ENCODE measurements at regions not wholly inside any gene's neighbourhood (a gene's known extent, or its start where the extent isn't known, plus 50 kb on each side); places are given as distances from the start of the nearest gene placed in this dataset.
"Not testable (repeated sequence)": the region's sequence is repeated elsewhere in the genome, so short reads cannot be mapped to it uniquely, and the experiment has no call there.

DNA sequence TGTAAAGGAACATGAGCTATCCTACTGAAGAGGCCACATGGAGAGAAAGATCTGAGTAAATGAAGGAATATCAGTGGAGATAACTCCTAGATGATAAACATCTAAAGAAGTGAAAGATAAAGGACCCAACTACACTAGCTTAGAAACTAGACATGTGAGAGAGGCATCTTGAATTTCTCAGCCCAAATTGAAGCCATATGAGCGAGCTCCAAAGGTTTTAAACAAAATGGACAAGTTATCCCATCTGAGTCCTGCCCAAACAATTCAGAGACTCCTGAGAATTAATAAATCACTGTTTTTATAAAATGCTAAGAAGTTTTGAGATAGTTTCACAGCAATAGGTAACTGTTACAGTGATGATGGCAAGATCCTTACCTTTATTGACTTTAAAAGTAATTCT is 438.9 kb downstream of the NAV3 start:
- no peak for DNase-seq (ENCODE audit: low spot score)

DNA sequence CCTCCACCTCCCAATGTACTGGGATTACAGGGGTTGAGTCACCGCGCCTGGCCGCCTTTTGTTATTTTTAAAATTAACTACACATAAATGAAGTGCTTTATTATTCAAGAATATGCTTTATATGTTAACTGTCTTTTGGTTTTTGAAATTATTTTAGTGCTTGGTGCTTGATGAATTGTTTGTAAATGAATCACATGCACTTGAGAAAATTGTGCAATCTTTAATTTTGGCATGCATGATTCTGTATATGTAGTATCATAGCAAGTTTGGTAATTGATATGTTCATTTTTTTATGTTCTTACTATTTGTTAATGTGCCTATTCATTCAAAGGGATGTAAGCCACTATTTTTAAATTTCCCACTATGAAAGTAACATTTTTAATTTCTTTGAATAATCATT is 440.9 kb downstream of the NAV3 start:
- DNase-seq (ENCODE audit: low spot score), result no peak

DNA sequence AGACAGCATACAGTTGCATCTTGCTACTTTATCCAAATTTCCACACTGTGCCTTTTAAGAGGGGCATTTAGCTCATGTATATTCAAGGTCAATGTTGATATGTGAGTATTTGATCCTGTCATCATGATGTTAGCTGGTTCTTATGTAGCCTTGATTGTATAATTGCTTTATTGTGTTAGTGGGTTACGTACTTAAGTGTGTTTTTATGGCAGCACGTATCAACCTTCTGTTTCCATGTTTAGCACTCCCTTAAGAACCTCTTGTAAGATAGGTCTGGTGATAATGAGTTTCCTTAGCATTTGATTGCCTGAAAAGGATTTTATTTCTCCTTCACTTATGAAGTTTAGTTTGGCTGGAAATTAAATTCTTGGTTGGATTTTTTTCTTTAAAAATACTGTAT is 445.2 kb downstream of the NAV3 start:
- DNase-seq (ENCODE audit: low spot score), result no peak

DNA sequence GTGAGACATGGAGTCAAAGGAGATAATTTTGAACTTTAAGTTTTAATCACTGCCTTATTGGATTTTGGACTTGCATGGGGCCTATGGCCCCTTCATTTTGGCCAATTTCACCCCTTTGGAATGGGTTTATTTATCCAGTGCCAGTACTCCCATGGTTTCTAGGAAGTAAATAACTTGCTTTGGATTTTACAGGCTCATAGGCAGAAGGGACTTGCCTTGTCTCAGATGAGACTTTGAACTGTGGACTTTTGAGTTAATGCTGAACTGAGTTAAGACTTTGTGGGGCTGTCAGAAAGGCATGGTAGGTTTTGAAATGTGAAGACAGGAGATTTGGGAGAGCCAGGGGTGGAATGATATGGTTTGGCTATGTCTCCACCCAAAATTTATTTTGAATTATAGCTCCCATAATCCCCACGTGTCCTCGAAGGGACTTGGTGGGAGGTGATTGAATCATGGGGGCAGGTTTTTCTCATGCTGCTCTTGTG is 448.1 kb downstream of the NAV3 start:
- DNase-seq (ENCODE audit: low spot score), result no peak

- DNase-seq (ENCODE audit: low spot score), result no peak
Observed at GRCh38 chr12:78279567-78279966, 448.9 kb downstream of the NAV3 start.

- DNase-seq (ENCODE audit: low spot score), result not testable (repeated sequence)
Observed at GRCh38 chr12:78281102-78281501, 450.4 kb downstream of the NAV3 start.

DNA sequence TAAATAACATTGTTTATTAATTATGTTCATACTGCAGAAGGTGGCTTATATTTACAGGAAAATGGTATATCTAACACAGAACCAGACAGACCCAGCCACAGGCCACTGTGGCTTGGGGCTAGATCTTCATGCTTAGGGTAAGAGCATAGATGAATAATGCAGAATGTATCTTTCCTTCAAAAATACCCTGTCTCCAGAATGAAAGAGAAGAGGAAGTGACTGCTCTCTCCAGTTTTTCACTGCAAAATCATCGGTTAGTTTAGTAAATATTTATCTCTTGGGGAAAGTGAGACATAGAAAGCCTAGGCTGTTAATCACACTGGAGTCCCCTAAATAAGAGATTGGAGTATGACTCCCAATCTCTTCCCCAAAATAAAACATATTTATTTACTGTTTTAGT is 453.7 kb downstream of the NAV3 start:
- DNase-seq (ENCODE audit: low spot score), result no peak

DNA sequence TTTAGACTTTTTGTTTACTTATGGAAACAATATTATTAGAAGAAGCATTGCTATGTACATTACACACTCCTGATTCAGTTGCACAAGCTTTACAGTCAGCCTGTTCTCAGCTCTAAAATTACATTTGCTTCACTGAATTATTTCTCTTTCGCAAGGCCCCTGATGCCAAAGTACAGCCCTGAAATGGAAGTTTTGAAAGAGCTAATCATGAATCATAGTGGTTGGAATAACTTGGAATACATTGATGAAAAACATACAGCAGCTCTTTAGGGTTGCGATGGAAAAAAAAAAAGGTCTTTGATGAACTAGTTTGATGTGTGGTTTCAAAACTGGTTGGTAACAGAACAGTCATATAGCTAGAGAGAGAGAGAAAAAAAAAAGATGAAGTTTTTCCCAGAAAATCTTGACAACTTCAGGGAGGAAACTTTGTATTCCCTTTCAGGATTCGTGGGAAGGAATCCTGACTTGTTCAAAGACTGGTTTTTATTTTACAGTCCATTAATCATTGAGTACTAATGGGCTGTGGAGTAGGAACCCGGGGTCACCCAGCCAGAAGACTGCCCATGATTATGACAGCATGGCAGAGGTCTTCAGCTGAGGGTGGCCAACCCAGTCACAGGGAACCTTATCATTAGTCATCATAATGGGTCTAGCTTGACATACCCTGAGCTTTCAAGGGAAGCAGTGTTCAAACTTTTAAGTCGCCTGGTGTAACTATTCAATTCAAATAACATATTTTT is 460.1 kb downstream of the NAV3 start:
- no peak for DNase-seq (ENCODE audit: low spot score)

DNA sequence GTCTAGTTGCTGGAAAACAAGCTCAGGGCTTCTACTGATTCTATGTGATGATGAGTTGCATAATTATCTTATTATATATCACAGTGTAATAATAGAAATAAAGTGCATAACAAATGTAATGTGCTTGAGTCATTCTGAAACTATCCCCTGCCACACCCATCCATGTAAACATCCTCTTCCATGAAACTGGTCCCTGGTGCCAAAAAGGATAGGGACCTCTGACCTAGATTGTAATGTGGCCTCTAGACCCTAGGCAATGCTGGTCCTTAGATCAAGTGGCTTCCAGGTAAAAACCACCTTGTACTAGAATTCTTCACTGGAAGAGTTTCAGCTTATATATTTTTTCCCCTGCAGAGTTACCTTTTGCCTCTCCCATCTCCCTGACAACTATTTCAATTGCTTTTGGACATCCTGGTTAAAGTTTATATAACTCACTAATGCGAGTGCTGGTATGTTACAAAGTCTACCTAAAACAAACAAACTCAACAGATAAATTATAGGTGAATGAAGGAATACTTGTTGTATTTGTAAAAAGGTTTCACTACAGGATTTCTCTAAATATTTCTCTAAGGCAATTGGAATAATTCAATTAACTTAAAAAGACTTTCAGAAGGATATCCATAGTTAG is 462.5 kb downstream of the NAV3 start:
- no peak for DNase-seq (ENCODE audit: low spot score)

- not testable (repeated sequence) for DNase-seq (ENCODE audit: low spot score)
Observed at GRCh38 chr12:78301282-78301681, 470.6 kb downstream of the NAV3 start.

DNA sequence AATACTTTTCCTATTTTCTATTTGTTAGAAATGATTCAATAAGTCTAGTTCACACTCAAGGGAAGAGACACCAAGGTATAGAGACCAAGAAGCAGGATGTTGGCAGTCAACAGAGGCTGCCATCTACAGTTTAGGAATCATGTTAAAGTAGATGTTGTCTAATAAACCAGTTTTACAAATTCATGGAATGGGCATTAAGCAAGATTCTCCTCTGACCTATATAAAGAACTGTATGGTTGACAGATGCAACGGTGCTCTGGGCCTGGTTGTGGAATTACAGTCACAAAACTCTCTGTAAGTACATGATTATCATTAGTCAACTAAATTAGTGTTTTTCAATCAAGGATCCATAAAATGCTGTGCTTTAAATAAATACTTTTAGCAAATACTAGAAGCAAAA is 475.1 kb downstream of the NAV3 start:
- DNase-seq (ENCODE audit: low spot score), result no peak

GRCh38 chr12:78306236-78306635 is 475.5 kb downstream of the NAV3 start:
- DNase-seq (ENCODE audit: low spot score), result no peak

DNA sequence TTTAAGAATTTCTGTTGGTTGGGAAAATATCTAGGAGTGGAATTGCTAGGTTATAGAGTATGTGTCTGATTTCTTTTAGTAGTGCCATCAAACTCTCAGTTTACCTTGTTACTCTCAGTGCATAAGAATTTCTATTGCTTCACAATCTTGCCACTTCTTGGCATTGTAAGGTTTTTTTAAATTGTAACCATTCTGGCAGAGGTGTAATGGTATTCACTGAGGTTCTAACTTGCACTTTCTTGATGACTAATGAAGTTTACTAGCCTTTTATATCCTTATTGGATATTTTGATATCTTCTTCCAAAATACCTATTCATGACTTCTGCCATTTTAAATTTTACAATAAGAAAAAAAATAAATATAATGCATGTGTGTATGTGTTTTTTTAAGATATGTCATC is 478.0 kb downstream of the NAV3 start:
- no peak for DNase-seq (ENCODE audit: low spot score)

- DNase-seq (ENCODE audit: low spot score), result no peak
Observed at GRCh38 chr12:78315028-78315427, 484.3 kb downstream of the NAV3 start.

DNA sequence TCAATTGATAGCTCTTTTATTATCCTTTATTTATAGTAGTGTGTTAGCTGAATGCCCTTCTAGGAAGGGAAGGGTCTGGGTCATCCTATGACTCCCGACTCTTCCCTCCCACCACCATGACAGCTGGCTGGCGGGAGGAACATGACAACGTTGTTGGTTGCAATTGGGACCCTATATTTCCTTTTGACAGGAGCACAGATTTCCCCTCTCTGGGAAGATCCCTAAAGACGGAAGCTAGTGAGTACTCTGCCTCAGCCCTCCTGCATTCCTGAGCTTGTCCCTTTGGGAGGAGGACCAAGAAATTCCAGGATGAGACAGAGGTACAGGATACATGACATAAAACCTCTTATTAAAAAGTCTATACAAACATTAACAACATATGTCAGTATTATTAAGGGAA is 485.4 kb downstream of the NAV3 start:
- DNase-seq (ENCODE audit: low spot score), result no peak

GRCh38 chr12:78316631-78317468 is 486.2 kb downstream of the NAV3 start:
- no peak for DNase-seq (ENCODE audit: low spot score)

DNA sequence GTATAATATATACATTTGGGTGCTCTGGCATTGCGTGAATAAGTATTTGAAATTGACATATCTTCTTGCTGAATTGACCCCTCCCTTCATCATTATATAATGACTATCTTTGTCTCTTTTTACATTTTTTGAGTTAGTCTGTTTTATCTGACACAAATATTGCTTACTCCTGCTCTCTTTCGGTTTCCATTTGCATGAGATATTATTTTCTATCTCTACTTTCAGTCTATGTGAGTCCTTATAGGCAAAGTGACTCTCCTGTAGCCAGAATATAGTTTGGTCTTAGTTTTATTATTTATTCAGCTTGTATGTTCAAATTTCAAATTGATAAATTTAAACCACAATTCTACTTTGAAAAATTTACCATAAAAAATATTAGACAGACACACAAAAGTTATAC is 491.0 kb downstream of the NAV3 start:
- DNase-seq (ENCODE audit: low spot score), result no peak

- no peak for DNase-seq (ENCODE audit: low spot score)
Observed at GRCh38 chr12:78323226-78323625, 492.5 kb downstream of the NAV3 start.

GRCh38 chr12:78324234-78324633 is 493.5 kb downstream of the NAV3 start:
- DNase-seq (ENCODE audit: low spot score), result no peak

DNA sequence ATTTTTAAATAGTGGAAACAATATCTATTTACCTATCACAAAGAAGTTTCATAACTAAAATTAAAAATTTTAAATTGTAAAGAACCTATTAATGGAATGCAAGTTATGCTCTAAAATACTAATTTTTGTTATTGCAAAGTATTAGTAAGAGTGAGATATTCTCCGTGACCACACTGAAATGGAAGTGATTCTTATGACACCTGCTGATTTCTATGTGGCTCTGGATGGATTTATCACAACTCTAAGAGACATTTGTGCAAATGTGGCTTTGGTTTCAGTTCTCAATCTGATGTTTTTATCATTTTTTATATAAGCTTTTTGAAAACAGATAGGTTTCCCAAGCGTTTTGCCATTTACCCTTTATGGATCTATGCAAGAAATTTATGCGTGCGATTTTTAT is 497.8 kb downstream of the NAV3 start:
- DNase-seq (ENCODE audit: low spot score), result no peak

DNA sequence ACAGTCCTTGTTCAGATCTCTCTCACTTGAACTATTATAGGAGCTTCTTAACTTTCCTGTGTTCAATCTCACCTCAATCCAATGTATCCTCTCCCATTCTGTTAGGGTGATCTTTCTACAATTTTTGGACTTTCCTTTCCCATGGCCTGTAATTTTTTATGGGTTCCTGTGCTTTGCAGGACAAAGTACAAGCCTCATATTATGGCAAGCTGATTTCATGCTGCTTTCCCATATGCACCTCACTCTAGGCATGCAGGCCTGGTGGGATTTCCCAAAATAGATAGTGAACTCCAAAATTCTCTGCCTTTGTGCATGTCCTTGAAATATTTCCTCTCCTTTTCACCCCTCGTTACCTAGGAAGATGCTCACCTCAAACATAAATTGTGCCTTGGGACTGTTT is 499.4 kb downstream of the NAV3 start:
- DNase-seq (ENCODE audit: low spot score), result no peak

- DNase-seq (ENCODE audit: low spot score), result no peak
Observed at GRCh38 chr12:78331181-78331580, 500.5 kb downstream of the NAV3 start.

GRCh38 chr12:78331753-78332152 is 501.1 kb downstream of the NAV3 start:
- no peak for DNase-seq (ENCODE audit: low spot score)

All from putamen (tissue), 1 donor.